HG02642 (cell line): ENCODE measurements at regions not wholly inside any gene's neighbourhood (a gene's known extent, or its start where the extent isn't known, plus 50 kb on each side); places are given as distances from the start of the nearest gene placed in this dataset.
"Not testable (repeated sequence)": the region's sequence is repeated elsewhere in the genome, so short reads cannot be mapped to it uniquely, and the experiment has no call there.

Experiments
- ATAC-seq: cut with Tn5 transposase; IDR thresholded peaks from one replicate; pipeline ENCODE4 v1.9.1; 2021; ENCODE audit warnings: mild to moderate bottlenecking; ENCODE audit not compliant: unreplicated experiment, poor library complexity

- ATAC-seq, result no peak
These were observed 51.2 kb upstream of the PRR23C start for GRCh38 chr3:139095803-139096466.

GRCh38 chr3:139096670-139097069, 52.0 kb upstream of the PRR23C start:
- ATAC-seq, result no peak

GRCh38 chr3:139098391-139098790, 53.7 kb upstream of the PRR23C start:
- ATAC-seq, result no peak

- no peak for ATAC-seq
These were observed 55.5 kb upstream of the PRR23C start for GRCh38 chr3:139099968-139100817.

GRCh38 chr3:139100821-139101220, 56.1 kb upstream of the PRR23C start:
- ATAC-seq, result no peak

- ATAC-seq, result no peak
These were observed 56.7 kb upstream of the PRR23C start for GRCh38 chr3:139101396-139101795.

- ATAC-seq, result no peak
These were observed 58.8 kb upstream of the PRR23C start for GRCh38 chr3:139103484-139103883.

GRCh38 chr3:139104062-139104461, 59.4 kb upstream of the PRR23C start:
- no peak for ATAC-seq

- no peak for ATAC-seq
These were observed 60.5 kb upstream of the PRR23C start for GRCh38 chr3:139105154-139105702.

- no peak for ATAC-seq
These were observed 61.6 kb upstream of the PRR23C start for GRCh38 chr3:139106013-139106932.

- no peak for ATAC-seq
These were observed 62.9 kb upstream of the PRR23C start for GRCh38 chr3:139107424-139108252.

GRCh38 chr3:139108253-139108969, 63.7 kb upstream of the PRR23C start:
- ATAC-seq, result no peak

GRCh38 chr3:139109271-139109670, 64.6 kb upstream of the PRR23C start:
- no peak for ATAC-seq

GRCh38 chr3:139110072-139110830, 65.6 kb upstream of the PRR23C start:
- no peak for ATAC-seq

- ATAC-seq, result not testable (repeated sequence)
These were observed 66.2 kb upstream of the PRR23C start for GRCh38 chr3:139110929-139111328.

- peak; percentile 64 for ATAC-seq
These were observed 66.9 kb upstream of the PRR23C start for GRCh38 chr3:139111392-139112229.

GRCh38 chr3:139112230-139112558, 67.5 kb upstream of the PRR23C start:
- no peak for ATAC-seq
